ENCODE measurements at regions not wholly inside any gene's neighbourhood (a gene's known extent, or its start where the extent isn't known, plus 50 kb on each side); places are given as distances from the start of the nearest gene placed in this dataset.
A peak's percentile ranks its signal among the peaks of the same experiment; 100 is the strongest.
"Not testable (repeated sequence)": the region's sequence is repeated elsewhere in the genome, so short reads cannot be mapped to it uniquely, and the experiment has no call there.

DNA sequence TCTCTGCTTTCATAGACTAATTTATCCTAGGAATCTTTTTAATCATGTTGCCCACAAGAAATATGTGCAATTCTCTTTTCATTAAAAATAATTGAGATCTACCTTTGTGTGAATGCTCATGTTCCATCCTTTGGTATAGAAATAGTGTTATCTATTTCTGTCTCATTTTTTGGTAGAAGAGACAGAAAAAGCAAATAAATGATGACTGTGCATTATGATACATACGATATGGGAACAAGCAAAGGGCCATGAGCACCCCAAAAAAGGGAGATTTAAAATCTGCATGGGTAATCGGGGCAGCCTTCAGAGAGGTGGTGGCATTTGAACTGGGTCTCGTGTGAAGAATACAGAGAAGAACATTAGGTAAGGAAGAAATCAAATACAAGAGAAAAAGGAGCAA, 1197.5 kb upstream of the AUTS2 start:
- DNase-seq (ENCODE audit: low spot score): no peak

- no peak for DNase-seq (ENCODE audit: low spot score)
Measured at GRCh38 chr7:68401313-68401712, 1197.0 kb upstream of the AUTS2 start.

GRCh38 chr7:68406480-68406879, 1191.8 kb upstream of the AUTS2 start:
- DNase-seq (ENCODE audit: low spot score): no peak

DNA sequence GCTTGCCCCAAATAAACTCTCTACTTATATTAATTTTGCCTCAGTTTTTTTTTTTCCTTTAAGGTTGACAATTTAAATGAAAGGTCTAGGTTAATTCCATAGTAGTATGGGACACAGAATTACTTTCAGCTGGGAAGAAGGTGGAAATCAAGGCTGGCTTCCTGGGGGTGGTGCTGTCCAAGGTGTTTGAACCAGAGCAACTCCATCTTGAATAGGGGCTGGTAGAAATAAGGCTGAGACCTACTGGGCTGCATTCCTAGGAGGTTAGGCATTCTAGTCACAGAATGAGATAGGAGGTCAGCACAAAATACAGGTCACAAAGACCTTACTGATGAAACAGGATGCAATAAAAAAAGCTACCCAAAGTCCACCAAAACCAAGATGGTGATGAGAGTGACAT, 1190.8 kb upstream of the AUTS2 start:
- no peak for DNase-seq (ENCODE audit: low spot score)

- no peak for DNase-seq (ENCODE audit: low spot score)
Measured at GRCh38 chr7:68408873-68409272, 1189.4 kb upstream of the AUTS2 start.

DNA sequence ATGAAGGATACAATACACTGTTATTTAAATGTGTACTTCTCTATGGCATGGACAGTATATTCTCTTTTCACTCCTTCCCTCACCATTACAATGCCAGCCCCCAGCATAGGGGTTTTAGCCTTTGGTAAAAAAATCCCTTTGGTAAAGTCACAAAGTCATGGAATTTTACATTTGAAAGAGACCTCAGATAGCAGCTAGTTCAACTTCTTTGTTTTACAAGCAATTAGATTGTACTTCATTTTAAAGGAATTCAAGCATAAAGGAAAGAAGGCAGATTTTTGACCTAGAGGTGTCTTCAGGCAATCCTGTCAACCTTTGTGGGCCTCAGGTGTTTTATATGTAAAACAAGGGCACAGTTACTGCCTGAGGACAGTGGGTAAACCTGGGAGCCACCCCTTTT, 1188.4 kb upstream of the AUTS2 start:
- no peak for DNase-seq (ENCODE audit: low spot score)

- DNase-seq (ENCODE audit: low spot score): not testable (repeated sequence)
Measured at GRCh38 chr7:68410693-68411092, 1187.6 kb upstream of the AUTS2 start.

- no peak for DNase-seq (ENCODE audit: low spot score)
Measured at GRCh38 chr7:68411742-68412141, 1186.5 kb upstream of the AUTS2 start.

- no peak for DNase-seq (ENCODE audit: low spot score)
Measured at GRCh38 chr7:68414631-68415425, 1183.4 kb upstream of the AUTS2 start.

DNA sequence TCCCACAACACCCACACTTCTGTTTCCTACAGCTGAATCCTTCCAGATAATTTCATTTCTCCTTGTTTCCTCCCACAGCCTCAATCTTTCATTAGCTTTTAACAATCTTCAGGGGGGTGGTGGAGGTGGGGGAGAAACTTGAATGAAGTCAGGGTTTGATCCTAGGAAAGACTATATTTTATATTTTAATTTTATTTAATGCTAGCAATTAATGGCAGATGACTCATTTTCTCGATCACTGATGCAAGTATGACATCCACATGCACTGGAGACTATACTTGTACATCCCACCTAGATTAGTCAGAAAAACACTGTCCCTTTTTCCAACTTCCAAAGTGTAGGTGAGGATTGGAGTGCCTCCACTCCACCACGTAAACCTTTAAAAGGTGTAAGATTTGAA, 1181.3 kb upstream of the AUTS2 start:
- DNase-seq (ENCODE audit: low spot score): no peak

- no peak for DNase-seq (ENCODE audit: low spot score)
Measured at GRCh38 chr7:68417659-68418058, 1180.6 kb upstream of the AUTS2 start.

GRCh38 chr7:68420342-68421192, 1177.7 kb upstream of the AUTS2 start:
- DNase-seq (ENCODE audit: low spot score): no peak

DNA sequence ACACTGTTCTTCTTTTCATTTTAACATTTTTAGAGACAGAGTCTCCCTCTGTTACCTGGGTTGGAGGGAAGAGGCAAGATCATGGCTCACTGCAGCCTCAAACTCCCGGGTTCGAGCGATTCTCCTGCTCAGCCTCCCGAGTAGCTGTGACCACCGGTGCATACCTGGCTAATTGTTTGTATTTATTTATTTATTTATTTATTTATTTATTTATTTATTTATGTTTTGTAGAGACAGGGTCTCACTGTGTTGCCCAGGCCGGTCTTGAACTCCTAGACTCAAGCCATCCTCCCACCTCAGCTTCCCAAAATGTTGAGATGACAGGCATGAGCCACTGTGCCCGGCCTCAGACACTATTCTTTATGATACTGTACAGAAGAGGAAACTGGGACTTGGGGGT, 1176.6 kb upstream of the AUTS2 start:
- DNase-seq (ENCODE audit: low spot score): no peak

- no peak for DNase-seq (ENCODE audit: low spot score)
Measured at GRCh38 chr7:68422281-68422680, 1176.0 kb upstream of the AUTS2 start.

GRCh38 chr7:68423356-68423755, 1174.9 kb upstream of the AUTS2 start:
- no peak for DNase-seq (ENCODE audit: low spot score)

GRCh38 chr7:68424658-68425297, 1173.5 kb upstream of the AUTS2 start:
- DNase-seq (ENCODE audit: low spot score): no peak

GRCh38 chr7:68425377-68425776, 1172.9 kb upstream of the AUTS2 start:
- DNase-seq (ENCODE audit: low spot score): no peak

DNA sequence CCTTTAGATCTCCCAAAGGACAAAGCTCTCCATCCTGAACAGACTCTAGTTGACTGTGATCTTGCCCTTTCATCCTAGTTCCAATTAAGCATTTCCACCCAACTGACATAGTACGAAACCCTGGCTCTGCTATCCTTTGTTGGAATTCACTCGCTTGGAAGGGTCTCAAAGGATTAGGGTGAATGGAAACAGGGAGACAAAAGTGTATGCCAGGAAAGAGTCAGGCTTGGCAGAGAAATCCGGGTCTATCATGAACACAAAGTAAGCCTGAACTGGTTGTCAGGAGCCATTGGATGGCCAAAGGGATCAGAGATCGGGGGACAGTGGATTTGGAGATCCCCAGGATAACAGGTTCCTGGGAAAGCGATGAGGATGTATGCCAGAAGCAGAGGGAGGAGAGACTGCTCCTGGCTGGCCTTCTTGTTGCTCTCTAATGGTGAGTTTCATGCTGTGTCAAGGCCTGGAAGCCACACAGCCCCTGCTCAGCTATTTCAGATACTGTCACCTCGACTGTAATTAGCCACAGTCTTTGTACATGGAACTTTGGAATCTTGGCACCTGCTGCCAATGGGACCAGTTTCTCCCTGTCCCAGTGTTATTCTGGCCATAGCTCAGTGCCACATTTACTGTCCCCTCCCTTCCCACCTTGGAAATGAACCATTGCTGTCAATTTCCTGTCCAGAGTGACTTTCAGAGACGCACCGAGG, 1168.7 kb upstream of the AUTS2 start:
- DNase-seq (ENCODE audit: low spot score): no peak

DNA sequence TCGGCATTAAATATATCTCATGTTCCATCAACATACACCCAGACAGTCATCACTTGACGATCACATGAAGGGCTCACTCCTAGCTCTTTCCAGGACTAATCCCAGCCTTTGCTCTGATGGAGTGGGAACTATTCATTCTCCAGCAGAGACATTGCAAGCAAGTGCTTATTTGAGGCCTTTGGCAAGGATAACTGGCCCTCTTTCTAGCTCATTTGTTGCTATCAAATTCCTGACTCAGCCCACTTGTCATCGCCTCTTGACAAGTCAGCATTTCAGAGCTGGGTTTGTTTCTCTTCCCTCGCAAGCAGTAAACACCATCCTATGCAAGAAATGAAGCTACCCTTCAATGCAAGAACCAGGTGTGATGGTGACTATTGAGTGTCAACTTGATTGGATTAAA, 1165.7 kb upstream of the AUTS2 start:
- peak; percentile 19 for DNase-seq (ENCODE audit: low spot score)

DNA sequence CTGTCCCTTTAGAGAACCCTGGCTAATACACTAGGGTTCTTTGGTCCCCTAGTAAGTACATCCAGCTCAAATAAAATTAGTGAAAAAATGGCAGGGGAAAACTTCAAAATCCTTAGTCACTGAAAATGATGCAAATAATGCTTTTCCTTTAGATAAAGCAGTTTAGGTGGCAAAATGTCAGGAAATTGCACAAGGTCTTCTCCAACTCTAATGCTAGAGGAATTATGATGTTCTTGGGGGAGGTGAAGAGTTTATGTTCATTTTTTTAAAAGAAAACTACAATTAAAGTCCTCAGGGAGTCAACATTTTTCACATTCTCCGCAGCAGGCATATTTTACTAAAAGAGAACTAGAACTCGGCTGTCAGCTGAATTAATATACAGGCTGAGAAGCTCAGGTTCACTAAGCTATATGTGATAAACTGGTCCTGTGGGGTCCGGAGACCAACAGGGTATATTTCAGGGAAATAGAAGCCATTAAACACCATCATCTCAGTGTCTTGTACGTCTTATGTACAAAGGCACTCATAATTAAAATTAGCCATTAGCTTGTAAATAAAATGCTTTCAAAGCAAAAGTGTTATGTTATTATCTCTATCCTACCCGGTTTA, 1164.7 kb upstream of the AUTS2 start:
- peak; percentile 22 for DNase-seq (ENCODE audit: low spot score)

DNA sequence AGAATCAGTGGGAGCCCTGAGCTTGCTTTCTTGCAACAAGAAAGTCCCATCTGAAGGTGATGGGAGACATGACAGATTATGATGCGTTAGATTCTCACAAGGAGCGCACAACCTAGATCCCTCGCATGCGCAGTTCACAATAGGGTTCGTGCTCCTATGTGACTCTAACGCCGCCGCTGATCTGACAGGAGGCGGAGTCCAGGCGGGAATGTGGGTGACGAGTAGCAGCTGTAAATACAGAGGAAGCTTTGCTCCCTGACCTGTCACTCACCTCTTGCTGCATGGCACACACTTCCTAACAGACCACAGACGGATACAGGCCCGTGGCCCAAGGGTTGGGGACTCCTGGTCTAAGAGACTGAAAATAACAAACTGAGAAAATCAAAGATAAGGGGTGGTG, 1163.4 kb upstream of the AUTS2 start:
- no peak for DNase-seq (ENCODE audit: low spot score)

DNA sequence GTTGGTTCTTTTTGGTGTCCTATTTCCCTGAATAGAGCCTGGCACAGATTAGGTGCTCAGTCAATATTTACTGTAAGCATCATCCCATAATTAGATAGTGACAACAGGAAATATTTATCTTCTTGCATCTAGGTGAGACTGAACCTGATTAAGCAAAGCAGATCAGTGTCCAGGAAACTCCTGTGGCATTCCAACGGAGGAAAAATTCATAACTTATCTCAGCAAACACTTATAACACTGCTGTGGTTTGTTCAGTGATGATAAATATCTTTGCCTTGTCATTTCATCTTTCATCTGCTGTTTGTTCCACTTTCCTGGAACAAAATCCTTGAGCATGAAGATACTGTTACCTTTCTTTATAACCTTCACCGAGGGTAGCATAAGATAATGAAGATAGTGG, 1160.3 kb upstream of the AUTS2 start:
- DNase-seq (ENCODE audit: low spot score): no peak
